ENCODE measurements at regions not wholly inside any gene's neighbourhood (a gene's known extent, or its start where the extent isn't known, plus 50 kb on each side); places are given as distances from the start of the nearest gene placed in this dataset.

GRCh38 chr1:181394766-181395165, 88.6 kb upstream of the CACNA1E start:
- in situ Hi-C loops (cut with MboI; ENCODE audit: low sequenced_read_pairs), result no loop called here
- no TSS peak for BruUV-seq (replicated peaks)

More at GRCh38 chr1:181394766-181395165, 88.6 kb upstream of the CACNA1E start:
- H2AK9ac ChIP-seq (replicated peaks; ENCODE audit: low read depth, low read length, poor library complexity), result no peak overlapping the region
- H4K91ac ChIP-seq (ENCODE audit: insufficient read depth, low read depth, low read length), result no peak overlapping the region
- no peaks in the 10 kb centered on the region for H3K36me3 ChIP-seq (ENCODE audit: control insufficient read depth, insufficient read depth, low read length)
- H3K14ac ChIP-seq (replicated peaks; ENCODE audit: low read depth, low read length), result no peak overlapping the region
- H3K79me1 ChIP-seq (ENCODE audit: low read depth in 1 of 2, low read length in 2 of 2), result no peaks in the 10 kb centered on the region
- no peak overlapping the region for H3K27ac ChIP-seq (ENCODE audit: insufficient read depth, low read length)
- no peak for TF ChIP-seq CEBPB (IDR thresholded peaks at IDR 0.05; ENCODE audit: low read depth, low read length)
- no peak for TF ChIP-seq NFE2L2 (IDR thresholded peaks at IDR 0.05; ENCODE audit: low read depth, low read length)
- TF ChIP-seq MAZ (IDR thresholded peaks at IDR 0.05; ENCODE audit: borderline replicate concordance, low read depth, low read length), result no peak
- no peak for TF ChIP-seq BHLHE40 (IDR thresholded peaks at IDR 0.05; ENCODE audit: low read depth, low read length)
- no peak for TF ChIP-seq POLR2A (IDR thresholded peaks at IDR 0.05; ENCODE audit: low read depth, low read length)
- no peak for TF ChIP-seq RFX5 (IDR thresholded peaks at IDR 0.05; ENCODE audit: low read depth, low read length)
- no peak for TF ChIP-seq MXI1 (IDR thresholded peaks at IDR 0.05; ENCODE audit: borderline replicate concordance, low read depth, low read length)
- TF ChIP-seq CHD1 (IDR thresholded peaks at IDR 0.05; ENCODE audit: low read depth, low read length), result no peak
- TF ChIP-seq CTCF (conservative IDR thresholded peaks at IDR 0.05; ENCODE audit: low read depth, low read length), result no peak
- TF ChIP-seq RAD21 (IDR thresholded peaks at IDR 0.05; ENCODE audit: low read length), result no peak
- no peak for TF ChIP-seq RCOR1 (IDR thresholded peaks at IDR 0.05; ENCODE audit: insufficient replicate concordance, low read length)
- no peak for TF ChIP-seq SMC3 (IDR thresholded peaks at IDR 0.05; ENCODE audit: low read depth, low read length)
- TF ChIP-seq FOS (IDR thresholded peaks at IDR 0.05; ENCODE audit: low read depth, low read length), result no peak
- TF ChIP-seq ELK1 (IDR thresholded peaks at IDR 0.05; ENCODE audit: borderline replicate concordance, low read depth, low read length), result no peak
- TF ChIP-seq USF2 (IDR thresholded peaks at IDR 0.05; ENCODE audit: low read depth, low read length), result no peak
- TF ChIP-seq MAFK (IDR thresholded peaks at IDR 0.05; ENCODE audit: low read depth, low read length), result no peak
- DNase-seq, result no peak
- no peak overlapping the region for H3K9ac ChIP-seq (ENCODE audit: low read depth, low read length)
- H4K8ac ChIP-seq (ENCODE audit: low read depth in 2 of 2, low read length in 2 of 2), result no peak overlapping the region
- no peak overlapping the region for H2BK20ac ChIP-seq (ENCODE audit: low read depth, low read length)
- H3K4ac ChIP-seq (ENCODE audit: low read depth, low read length), result no peak overlapping the region
- no peak overlapping the region for H3K4me2 ChIP-seq (ENCODE audit: low read depth, low read length)
- no peak overlapping the region for H3K56ac ChIP-seq (ENCODE audit: extremely low read depth, insufficient read depth, low read length)
- H3K27me3 ChIP-seq (ENCODE audit: control insufficient read depth, insufficient read depth, low read length), result no peaks in the 10 kb centered on the region
- H3K9me3 ChIP-seq (ENCODE audit: control insufficient read depth, insufficient read depth, low read length), result no peaks in the 10 kb centered on the region
- dilution Hi-C loops (cut with HindIII; ENCODE audit: low sequenced_read_pairs, unreplicated experiment), result no loop called here
- no peak for ATAC-seq (ENCODE audit: low read depth)
- no peaks in the 10 kb centered on the region for H3K4me1 ChIP-seq (ENCODE audit: control insufficient read depth, insufficient read depth, low read length)
- no peak overlapping the region for H2BK15ac ChIP-seq (ENCODE audit: low read depth, low read length)
- H2AK5ac ChIP-seq (ENCODE audit: low read depth, low read length), result no peak overlapping the region
- H3K18ac ChIP-seq (ENCODE audit: low read depth, low read length), result no peak overlapping the region
- no peak overlapping the region for H2BK120ac ChIP-seq (ENCODE audit: low read depth, low read length)
- no peak overlapping the region for H2BK5ac ChIP-seq (ENCODE audit: low read depth, low read length, poor library complexity, severe bottlenecking)
- ChIA-PET CTCF (no interaction called here), POLR2A (ENCODE audit: unreplicated experiment) (no interaction called here)
- no peak overlapping the region for H3K4me3 ChIP-seq (ENCODE audit: insufficient read depth, low read depth, low read length)
- no peak overlapping the region for H4K5ac ChIP-seq (ENCODE audit: low read depth, low read length)
- H3K9me1 ChIP-seq (ENCODE audit: insufficient read depth, low read length), result no peaks in the 10 kb centered on the region
- intact Hi-C loops (cut with micrococcal nuclease), result no loop called here
- H4K20me1 ChIP-seq (ENCODE audit: insufficient read depth, low read length), result no peaks in the 10 kb centered on the region
- WGBS, 2 experiments (ENCODE audit: extremely low coverage in 2 of 2, insufficient read length in 1 of 2), result 54% methylated on average over 2 of the region's 2 CpGs; no CpG with 5 or more reads in 1 of the 2 experiments
- no peak overlapping the region for H2AFZ ChIP-seq (replicated peaks; ENCODE audit: low read length, poor library complexity)
- no peak overlapping the region for H3K23ac ChIP-seq (ENCODE audit: low read depth, low read length)

All from IMR-90 (cell line).